ENCODE measurements at regions not wholly inside any gene's neighbourhood (a gene's known extent, or its start where the extent isn't known, plus 50 kb on each side); places are given as distances from the start of the nearest gene placed in this dataset.

DNA sequence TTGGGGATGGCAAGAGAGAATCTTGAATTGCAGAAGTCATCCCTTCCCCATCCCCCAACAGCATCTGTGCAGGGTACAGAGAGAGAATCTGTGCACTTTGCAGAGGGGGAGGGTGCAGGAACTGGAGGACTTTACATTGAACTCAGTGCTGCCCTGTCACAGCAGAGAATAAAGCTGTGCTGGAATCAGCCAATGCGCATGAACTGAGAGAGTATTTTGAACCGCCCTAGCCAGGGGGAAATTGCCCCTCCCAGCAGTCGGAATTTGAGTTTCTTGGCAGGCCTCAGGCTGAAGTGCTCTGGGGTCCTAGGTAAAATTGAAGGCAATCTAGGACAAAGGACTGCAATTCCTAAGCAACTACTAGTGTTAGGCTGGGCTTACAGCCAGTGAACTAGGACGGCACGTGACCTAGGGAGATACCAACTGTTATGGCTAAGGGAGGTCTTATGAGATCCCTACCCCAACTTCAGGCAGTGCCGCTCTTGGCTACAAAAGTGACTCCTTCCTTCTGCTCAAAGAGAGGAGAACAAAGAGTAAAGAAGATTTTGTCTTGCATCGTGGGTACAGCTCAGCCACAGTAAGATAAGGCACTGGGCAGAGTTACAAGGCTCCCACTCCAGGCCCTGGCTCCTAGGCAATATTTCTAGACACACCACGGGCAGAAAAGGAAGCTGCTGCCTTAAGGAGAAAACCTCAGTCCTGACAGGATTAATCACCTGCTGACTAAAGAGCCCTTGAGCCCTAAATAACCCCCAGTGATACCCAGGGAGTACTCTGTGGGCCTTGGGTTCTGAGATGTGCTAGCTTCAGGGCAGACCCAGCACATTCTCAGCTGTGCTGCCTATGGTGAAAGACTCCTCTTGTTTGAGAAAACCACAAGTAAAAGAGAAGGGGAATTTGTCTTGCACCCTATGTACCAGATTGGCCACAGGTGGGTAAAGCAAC, 300.5 kb upstream of the ALCAM start:
- no peak for TF ChIP-seq ZFX (IDR thresholded peaks at IDR 0.05; ENCODE audit: borderline replicate concordance)
- TF ChIP-seq, protein P1, sequence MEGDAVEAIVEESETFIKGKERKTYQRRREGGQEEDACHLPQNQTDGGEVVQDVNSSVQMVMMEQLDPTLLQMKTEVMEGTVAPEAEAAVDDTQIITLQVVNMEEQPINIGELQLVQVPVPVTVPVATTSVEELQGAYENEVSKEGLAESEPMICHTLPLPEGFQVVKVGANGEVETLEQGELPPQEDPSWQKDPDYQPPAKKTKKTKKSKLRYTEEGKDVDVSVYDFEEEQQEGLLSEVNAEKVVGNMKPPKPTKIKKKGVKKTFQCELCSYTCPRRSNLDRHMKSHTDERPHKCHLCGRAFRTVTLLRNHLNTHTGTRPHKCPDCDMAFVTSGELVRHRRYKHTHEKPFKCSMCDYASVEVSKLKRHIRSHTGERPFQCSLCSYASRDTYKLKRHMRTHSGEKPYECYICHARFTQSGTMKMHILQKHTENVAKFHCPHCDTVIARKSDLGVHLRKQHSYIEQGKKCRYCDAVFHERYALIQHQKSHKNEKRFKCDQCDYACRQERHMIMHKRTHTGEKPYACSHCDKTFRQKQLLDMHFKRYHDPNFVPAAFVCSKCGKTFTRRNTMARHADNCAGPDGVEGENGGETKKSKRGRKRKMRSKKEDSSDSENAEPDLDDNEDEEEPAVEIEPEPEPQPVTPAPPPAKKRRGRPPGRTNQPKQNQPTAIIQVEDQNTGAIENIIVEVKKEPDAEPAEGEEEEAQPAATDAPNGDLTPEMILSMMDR (IDR thresholded peaks at IDR 0.05) = no peak
- no peak overlapping the region for H3K27ac ChIP-seq

DNA sequence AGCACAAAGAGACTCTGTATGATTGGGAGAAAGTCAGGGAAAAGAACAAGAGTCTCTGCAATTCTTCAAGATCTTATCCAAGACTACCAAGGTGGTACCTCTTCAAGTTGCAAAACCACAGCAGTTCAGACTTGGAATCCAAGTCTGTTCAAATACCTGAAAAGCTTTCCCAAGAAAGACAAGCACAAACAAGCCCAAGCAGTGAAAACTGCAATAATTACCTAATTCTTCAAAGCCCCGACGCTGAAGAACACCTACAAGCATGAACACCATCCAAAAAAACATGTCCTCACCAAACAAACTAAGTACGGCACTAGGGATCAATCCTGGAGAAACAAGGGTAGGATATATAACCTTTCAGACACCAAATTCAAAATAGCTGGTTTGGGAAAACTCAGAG, 299.3 kb upstream of the ALCAM start:
- no peak for TF ChIP-seq ZFX (IDR thresholded peaks at IDR 0.05; ENCODE audit: borderline replicate concordance)
- TF ChIP-seq, protein P1 (IDR thresholded peaks at IDR 0.05) = no peak
- H3K27ac ChIP-seq = no peak overlapping the region

DNA sequence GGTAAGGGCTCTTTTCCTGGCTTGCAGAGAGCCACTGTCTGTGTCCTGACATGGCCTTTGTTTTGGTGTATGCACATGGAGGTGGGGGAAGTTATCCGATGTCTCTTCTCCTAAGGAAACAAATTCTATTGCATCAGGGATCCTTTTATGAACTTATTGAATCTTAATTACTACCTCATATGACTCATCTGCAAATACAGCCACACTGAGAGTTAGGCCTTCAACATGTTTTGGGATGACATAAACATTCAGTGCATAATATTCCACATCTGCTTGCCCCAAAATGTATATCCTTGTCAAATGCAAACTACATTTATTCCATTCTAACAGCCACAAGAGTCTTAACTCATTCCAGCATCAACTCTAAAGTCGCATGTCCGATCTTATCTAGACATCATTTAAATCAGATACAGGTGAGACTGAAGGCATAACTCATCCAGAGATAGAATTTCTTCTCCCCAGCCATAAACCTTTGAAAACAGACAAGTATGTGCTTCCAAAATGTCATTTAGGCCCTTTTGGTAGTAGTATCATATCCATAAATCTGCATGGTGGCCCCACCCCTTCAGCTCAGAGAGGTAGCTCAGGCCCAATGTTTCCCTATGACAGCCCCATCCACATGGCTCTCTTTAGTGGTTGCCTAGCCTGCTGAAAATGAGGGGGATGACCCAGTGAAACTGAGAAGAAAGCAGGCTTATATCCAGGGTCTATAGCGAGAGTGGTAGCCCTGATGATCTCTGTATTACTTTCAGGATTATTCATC, 289.5 kb upstream of the ALCAM start:
- H3K27ac ChIP-seq = no peak overlapping the region
- TF ChIP-seq, protein P1 (IDR thresholded peaks at IDR 0.05) = no peak
- TF ChIP-seq ZFX (IDR thresholded peaks at IDR 0.05; ENCODE audit: borderline replicate concordance) = no peak

DNA sequence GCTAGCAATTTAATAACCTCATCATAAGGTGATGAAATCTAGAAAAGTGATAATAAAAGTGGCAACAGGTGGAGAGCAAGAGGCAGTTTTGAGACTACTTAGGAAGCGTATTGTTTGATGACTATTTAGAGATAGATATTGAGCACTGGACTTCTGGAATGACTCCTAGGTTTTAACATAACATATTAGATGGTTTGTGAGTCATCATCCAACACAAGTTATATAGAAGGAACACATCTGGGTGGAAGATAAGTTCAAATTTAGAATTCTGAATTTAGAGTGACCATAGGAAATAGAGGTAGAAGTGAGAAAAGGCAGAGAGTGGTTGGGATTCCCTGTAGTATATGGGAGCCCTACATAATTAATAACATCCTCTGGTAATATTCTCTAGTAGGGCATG, 282.8 kb upstream of the ALCAM start:
- no peak overlapping the region for H3K27ac ChIP-seq
- TF ChIP-seq, protein P1 (IDR thresholded peaks at IDR 0.05) = no peak
- TF ChIP-seq ZFX (IDR thresholded peaks at IDR 0.05; ENCODE audit: borderline replicate concordance) = no peak

DNA sequence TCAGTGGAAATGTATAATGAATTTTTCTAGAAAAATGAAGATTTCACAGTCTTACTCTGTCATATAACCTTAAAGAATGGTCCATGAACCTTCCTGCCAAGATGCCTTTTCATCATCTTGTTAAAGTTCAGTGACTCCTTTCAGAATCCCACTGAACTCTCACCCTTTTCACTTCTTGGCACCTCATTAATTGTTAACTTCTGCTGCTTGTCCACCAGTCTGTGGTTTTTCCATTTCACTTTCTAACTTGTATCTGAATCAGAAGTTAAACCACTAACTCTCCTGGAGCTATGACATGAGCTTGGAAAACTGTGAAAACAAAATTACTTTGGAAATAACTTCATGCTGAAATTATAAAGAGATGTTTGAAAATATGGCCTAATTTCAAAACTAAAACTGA, 281.2 kb upstream of the ALCAM start:
- no peak overlapping the region for H3K27ac ChIP-seq
- TF ChIP-seq ZFX (IDR thresholded peaks at IDR 0.05; ENCODE audit: borderline replicate concordance) = no peak
- TF ChIP-seq, protein P1 (IDR thresholded peaks at IDR 0.05) = no peak

DNA sequence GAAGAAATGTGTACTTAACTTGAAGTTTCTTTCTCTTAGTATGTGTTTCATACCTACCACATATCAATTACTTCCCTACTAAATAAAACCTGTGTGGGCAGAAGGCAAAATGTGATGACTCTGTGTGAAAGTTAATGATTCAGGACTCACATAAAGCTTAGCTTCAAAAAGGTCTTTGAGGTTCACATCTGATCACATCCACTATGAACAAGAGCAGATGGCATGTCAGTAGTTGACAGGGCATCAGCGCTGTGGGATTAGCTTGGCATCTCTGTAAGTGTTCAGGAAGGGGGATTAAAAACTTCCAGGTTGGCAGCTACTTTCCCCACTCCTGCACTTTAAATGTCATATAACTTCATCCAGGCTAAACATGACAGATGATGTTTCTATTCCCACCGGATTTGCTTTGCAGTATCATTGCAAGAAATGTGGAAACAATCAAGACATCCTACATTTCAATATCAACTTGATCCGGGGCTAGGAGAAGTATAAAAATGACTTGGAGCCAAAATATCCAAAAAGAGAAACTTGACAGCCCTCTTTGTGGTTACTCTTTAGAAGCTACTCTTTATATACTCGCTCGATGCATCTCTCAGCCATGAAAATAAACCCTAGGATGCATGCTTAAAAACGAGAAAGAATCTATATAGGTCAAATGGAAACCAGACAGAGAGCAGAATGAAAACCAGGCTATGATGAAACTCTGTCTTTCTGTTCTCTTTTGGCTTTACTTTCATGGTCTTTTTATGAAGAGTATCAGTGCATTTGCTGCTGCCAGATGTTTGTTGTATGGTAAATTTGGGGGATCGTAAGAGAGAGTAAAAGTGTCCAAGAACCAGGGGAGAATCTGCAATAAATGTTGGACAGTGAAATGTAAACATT, 273.1 kb upstream of the ALCAM start:
- no peak overlapping the region for H3K27ac ChIP-seq
- TF ChIP-seq, protein P1 (IDR thresholded peaks at IDR 0.05) = no peak
- no peak for TF ChIP-seq ZFX (IDR thresholded peaks at IDR 0.05; ENCODE audit: borderline replicate concordance)

Data from 22Rv1 (cell line).